Glomerular endothelial cell (primary cell): ENCODE measurements at regions not wholly inside any gene's neighbourhood (a gene's known extent, or its start where the extent isn't known, plus 50 kb on each side); places are given as distances from the start of the nearest gene placed in this dataset.

ENCODE experiments used
- DNase-seq: peaks from one replicate; pipeline ENCODE4 v3.0.0-alpha.2; 2011; ENCODE audit warnings: low read depth, low spot score; ENCODE audit errors: extremely low read depth

- DNase-seq, result no peak
These were observed 96.7 kb upstream of the FER start for GRCh38 chr5:108650997-108651396.

GRCh38 chr5:108649646-108650045, 98.1 kb upstream of the FER start:
- DNase-seq, result no peak

- no peak for DNase-seq
These were observed 98.6 kb upstream of the FER start for GRCh38 chr5:108649106-108649505.

- no peak for DNase-seq
These were observed 105.4 kb upstream of the FER start for GRCh38 chr5:108642170-108642906.

GRCh38 chr5:108641596-108641995, 106.1 kb upstream of the FER start:
- DNase-seq, result no peak

- DNase-seq, result no peak
These were observed 108.3 kb upstream of the FER start for GRCh38 chr5:108639366-108639765.

GRCh38 chr5:108638021-108638420, 109.7 kb upstream of the FER start:
- DNase-seq, result no peak

GRCh38 chr5:108637134-108637533, 110.6 kb upstream of the FER start:
- DNase-seq, result no peak

- no peak for DNase-seq
These were observed 111.4 kb upstream of the FER start for GRCh38 chr5:108636135-108636853.

GRCh38 chr5:108634617-108635288, 112.9 kb upstream of the FER start:
- no peak for DNase-seq

GRCh38 chr5:108634010-108634616, 113.6 kb upstream of the FER start:
- DNase-seq, result no peak

GRCh38 chr5:108629779-108630528, 117.7 kb upstream of the FER start:
- no peak for DNase-seq

GRCh38 chr5:108625654-108626053, 122.0 kb upstream of the FER start:
- DNase-seq, result no peak

- DNase-seq, result no peak
These were observed 123.9 kb upstream of the FER start for GRCh38 chr5:108623826-108624225.

- no peak for DNase-seq
These were observed 127.2 kb upstream of the FER start for GRCh38 chr5:108620516-108620915.

- DNase-seq, result no peak
These were observed 127.9 kb upstream of the FER start for GRCh38 chr5:108619815-108620214.

GRCh38 chr5:108617467-108618435, 129.9 kb upstream of the FER start:
- DNase-seq, result no peak

- no peak for DNase-seq
These were observed 132.5 kb upstream of the FER start for GRCh38 chr5:108615216-108615615.

GRCh38 chr5:108607421-108607820, 140.3 kb upstream of the FER start:
- no peak for DNase-seq

- no peak for DNase-seq
These were observed 141.5 kb upstream of the FER start for GRCh38 chr5:108606185-108606584.
